Colonic mucosa (tissue), 4 donors: ENCODE measurements at regions not wholly inside any gene's neighbourhood (a gene's known extent, or its start where the extent isn't known, plus 50 kb on each side); places are given as distances from the start of the nearest gene placed in this dataset.

Experiments
- DNase-seq: peaks from one replicate; pipeline ENCODE4 v3.0.0-alpha.2; 2020
- H3K27ac ChIP-seq: fragments of 200-600 bp; one replicate; pipeline ENCODE4 v1.8.0; 2021
- H3K27me3 ChIP-seq: fragments of 200-600 bp; one replicate; pipeline ENCODE4 v1.8.0; 2021
- H3K36me3 ChIP-seq: fragments of 200-600 bp; one replicate; pipeline ENCODE4 v1.8.0; 2021
- H3K4me1 ChIP-seq: fragments of 200-600 bp; one replicate; pipeline ENCODE4 v1.8.0; 2021; ENCODE audit warnings: mild to moderate bottlenecking
- H3K4me3 ChIP-seq: fragments of 200-600 bp; one replicate; pipeline ENCODE4 v1.8.0; 2021
- H3K9ac ChIP-seq, 2 donors: one replicate each; pipeline ENCODE4 v1.7.0; 2013; ENCODE audit warnings: control low read depth in 2 of 2, low read depth in 2 of 2, low read length in 2 of 2
- H3K9me3 ChIP-seq: fragments of 200-600 bp; one replicate; pipeline ENCODE4 v1.8.0; 2021
- CTCF ChIP-seq: fragments of 200-600 bp; IDR thresholded peaks from one replicate; pipeline ENCODE4 v1.8.0; 2022; ENCODE audit warnings: antibody characterized with exemption, mild to moderate bottlenecking
- intact Hi-C: fragments of 100-400 bp; cut with DNase I; formaldehyde crosslinking; loops from one replicate; pipeline ENCODE4 v1.14.1; 2022
- donor health status: healthy.
- donor health status: DM: no; HTN: no; CAD: no.
- donor health status: DM: no; HTN: no; CAD: no.

DNA sequence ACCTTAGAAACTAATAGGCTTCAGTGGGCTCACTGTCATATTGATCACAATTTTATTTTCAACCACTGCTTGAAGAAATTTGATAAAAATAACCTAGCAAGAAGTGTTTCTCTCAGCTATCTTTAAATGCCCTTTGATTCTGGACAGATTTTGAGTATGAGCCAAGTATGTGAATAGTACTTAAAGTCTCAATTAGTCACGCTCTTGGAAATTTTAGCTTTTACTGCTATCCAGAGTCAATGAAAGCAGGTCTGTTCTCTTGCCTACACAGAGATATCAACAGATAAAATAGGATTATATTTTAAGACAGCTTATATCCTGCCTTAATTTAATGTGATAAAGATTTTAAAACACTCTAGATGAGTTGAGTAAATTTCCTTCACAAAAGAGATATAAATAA is 337.3 kb downstream of the CBLN2 start:
- no peaks in the 10 kb centered on the region for H3K9me3 ChIP-seq
- no peak overlapping the region for H3K27ac ChIP-seq
- no peak overlapping the region for H3K4me3 ChIP-seq
- peaks cover 3% of the 10 kb centered on the region for H3K36me3 ChIP-seq
- H3K9ac ChIP-seq, result no peak overlapping the region
- TF ChIP-seq CTCF, result no peak
- DNase-seq, result no peak
- no peaks in the 10 kb centered on the region for H3K27me3 ChIP-seq
- no peaks in the 10 kb centered on the region for H3K4me1 ChIP-seq
- intact Hi-C loops, result no loop called here

- H3K4me1 ChIP-seq, result no peaks in the 10 kb centered on the region
- H3K4me3 ChIP-seq, result no peak overlapping the region
- no peaks in the 10 kb centered on the region for H3K9me3 ChIP-seq
- DNase-seq, result no peak
- H3K27ac ChIP-seq, result no peak overlapping the region
- no peaks in the 10 kb centered on the region for H3K27me3 ChIP-seq
- intact Hi-C loops, result no loop called here
- H3K9ac ChIP-seq, result no peak overlapping the region
- no peak for TF ChIP-seq CTCF
- peaks cover 3% of the 10 kb centered on the region for H3K36me3 ChIP-seq
These were observed 343.1 kb downstream of the CBLN2 start for GRCh38 chr18:72201032-72201431.

DNA sequence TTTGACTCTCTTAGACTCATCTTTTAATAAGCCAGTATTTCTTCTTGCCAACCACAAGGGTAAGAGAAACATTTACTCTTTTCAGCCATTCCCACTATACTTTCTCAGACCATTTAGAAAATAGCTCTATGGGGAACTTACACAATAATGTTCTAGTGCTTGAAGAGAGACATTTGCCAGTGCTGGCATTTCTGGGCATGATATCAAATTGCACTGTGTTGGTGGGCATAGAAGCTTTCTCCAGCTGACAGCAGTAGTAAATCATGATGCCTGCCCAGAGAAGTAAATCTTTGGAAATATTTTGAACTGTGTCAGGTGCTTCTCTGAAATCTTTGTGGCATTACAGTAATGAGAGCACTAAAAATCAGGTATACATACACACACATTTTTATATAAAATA is 346.6 kb downstream of the CBLN2 start:
- no peaks in the 10 kb centered on the region for H3K27me3 ChIP-seq
- TF ChIP-seq CTCF, result no peak

GRCh38 chr18:72194072-72194471 is 350.1 kb downstream of the CBLN2 start:
- Histone ChIP-seq H3K9me3 (no peaks in the 10 kb centered on the region), H3K4me3 (no peak overlapping the region), H3K27me3 (no peaks in the 10 kb centered on the region), H3K4me1 (no peaks in the 10 kb centered on the region), H3K9ac (no peak overlapping the region), H3K36me3 (no peaks in the 10 kb centered on the region), H3K27ac (no peak overlapping the region)
- intact Hi-C loops, result no loop called here
- no peak for DNase-seq
- no peak for TF ChIP-seq CTCF

More for the DNA sequence above, 346.6 kb downstream of the CBLN2 start:
- H3K4me3 ChIP-seq, result no peak overlapping the region
- no peaks in the 10 kb centered on the region for H3K36me3 ChIP-seq
- DNase-seq, result no peak
- no peak overlapping the region for H3K27ac ChIP-seq
- H3K9ac ChIP-seq, result no peak overlapping the region
- H3K4me1 ChIP-seq, result no peaks in the 10 kb centered on the region
- no peaks in the 10 kb centered on the region for H3K9me3 ChIP-seq
- intact Hi-C loops, result no loop called here

DNA sequence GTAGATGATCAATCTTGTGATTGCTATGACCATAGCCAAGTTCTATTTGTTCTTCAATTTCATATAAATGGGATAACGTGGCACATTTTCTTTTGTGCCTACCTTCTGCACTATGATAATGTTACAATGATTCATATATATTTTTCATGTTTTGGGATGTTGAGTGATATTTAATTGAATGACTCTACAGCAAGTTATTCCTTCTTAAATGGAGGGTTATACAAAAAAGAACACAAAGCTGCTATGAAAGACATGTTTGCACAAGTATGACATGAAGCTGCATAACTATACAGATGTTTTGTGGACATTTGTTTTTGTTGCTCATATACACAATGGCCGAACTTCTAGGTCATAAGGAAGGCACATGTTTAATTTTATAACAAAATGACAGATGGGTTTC is 356.2 kb downstream of the CBLN2 start:
- intact Hi-C loops, result no loop called here
- H3K9me3 ChIP-seq, result no peaks in the 10 kb centered on the region
- H3K27ac ChIP-seq, result no peak overlapping the region
- no peak overlapping the region for H3K4me3 ChIP-seq
- no peaks in the 10 kb centered on the region for H3K27me3 ChIP-seq
- DNase-seq, result no peak
- H3K4me1 ChIP-seq, result no peaks in the 10 kb centered on the region
- H3K36me3 ChIP-seq, result no peaks in the 10 kb centered on the region
- H3K9ac ChIP-seq, result no peak overlapping the region
- TF ChIP-seq CTCF, result no peak

GRCh38 chr18:72181241-72181764 is 362.8 kb downstream of the CBLN2 start:
- no peak overlapping the region for H3K9ac ChIP-seq
- no peak for TF ChIP-seq CTCF
- H3K4me1 ChIP-seq, result no peaks in the 10 kb centered on the region
- no peak overlapping the region for H3K27ac ChIP-seq
- H3K27me3 ChIP-seq, result no peaks in the 10 kb centered on the region
- H3K36me3 ChIP-seq, result no peaks in the 10 kb centered on the region
- H3K4me3 ChIP-seq, result no peak overlapping the region
- DNase-seq, result no peak
- H3K9me3 ChIP-seq, result no peaks in the 10 kb centered on the region
- intact Hi-C loops, result no loop called here
